ENCODE measurements at regions not wholly inside any gene's neighbourhood (a gene's known extent, or its start where the extent isn't known, plus 50 kb on each side); places are given as distances from the start of the nearest gene placed in this dataset.
A peak's percentile ranks its signal among the peaks of the same experiment; 100 is the strongest.

GRCh38 chr2:134778372-134778771 lies 59.6 kb upstream of the TMEM163 start:
- TF ChIP-seq CTCF (IDR thresholded peaks at IDR 0.05) (peak; percentile 73), POLR2AphosphoS5 (IDR thresholded peaks at IDR 0.05; ENCODE audit: low read depth, low read length) (no peak), REST (IDR thresholded peaks at IDR 0.05; ENCODE audit: insufficient read depth in 1 of 2, low read depth in 2 of 2, low read length in 1 of 2) (no peak), SIN3A (IDR thresholded peaks at IDR 0.05; ENCODE audit: borderline replicate concordance, insufficient read depth, low read depth, low read length) (no peak)

All from Panc1 (cell line).